ENCODE measurements at regions not wholly inside any gene's neighbourhood (a gene's known extent, or its start where the extent isn't known, plus 50 kb on each side); places are given as distances from the start of the nearest gene placed in this dataset.
A peak's percentile ranks its signal among the peaks of the same experiment; 100 is the strongest.

DNA sequence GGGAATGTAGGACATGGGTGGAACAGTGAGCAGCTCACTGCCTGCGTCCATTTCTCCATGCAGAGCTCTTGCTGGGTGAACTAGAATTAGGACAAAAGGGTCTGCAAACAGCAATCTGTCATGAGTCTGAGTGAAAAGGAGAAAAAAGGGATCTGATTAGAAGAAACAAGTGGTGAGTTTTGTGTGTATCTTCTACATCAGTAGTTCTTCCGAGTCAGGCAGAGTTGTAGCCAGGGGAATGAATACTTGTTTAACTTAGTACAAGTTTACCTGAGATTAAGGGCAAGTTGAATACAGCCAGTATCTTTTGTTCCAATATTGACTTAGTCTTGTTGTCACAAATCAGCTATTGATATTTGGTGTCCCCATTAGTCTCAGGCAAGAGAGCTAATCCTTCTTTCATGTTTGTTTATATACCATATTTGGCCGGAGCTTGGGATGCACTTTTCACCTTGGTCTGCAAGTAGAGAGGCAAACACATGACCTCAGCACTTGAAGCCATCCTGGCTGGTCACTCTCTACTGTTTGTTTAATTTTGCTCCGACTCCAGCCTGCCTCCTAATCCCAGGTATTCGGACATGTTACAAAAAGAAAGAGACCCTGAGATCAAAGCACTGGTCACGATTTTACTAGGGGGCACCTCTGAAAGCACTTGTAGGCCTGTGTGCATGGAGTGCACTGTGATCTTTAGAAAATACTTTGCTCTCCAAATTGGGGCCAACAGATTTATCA lies 211.0 kb upstream of the NT5C1B start:
- no peaks in the 10 kb centered on the region for H3K36me3 ChIP-seq (ENCODE audit: control insufficient read depth, insufficient read depth, low read length)
- DNase-seq (ENCODE audit: low read depth) = no peak
- no peaks in the 10 kb centered on the region for H3K27me3 ChIP-seq (ENCODE audit: control insufficient read depth, insufficient read depth, low read length)
- H3K4me3 ChIP-seq (ENCODE audit: low read depth, low read length) = no peak overlapping the region
- TF ChIP-seq, protein P1, sequence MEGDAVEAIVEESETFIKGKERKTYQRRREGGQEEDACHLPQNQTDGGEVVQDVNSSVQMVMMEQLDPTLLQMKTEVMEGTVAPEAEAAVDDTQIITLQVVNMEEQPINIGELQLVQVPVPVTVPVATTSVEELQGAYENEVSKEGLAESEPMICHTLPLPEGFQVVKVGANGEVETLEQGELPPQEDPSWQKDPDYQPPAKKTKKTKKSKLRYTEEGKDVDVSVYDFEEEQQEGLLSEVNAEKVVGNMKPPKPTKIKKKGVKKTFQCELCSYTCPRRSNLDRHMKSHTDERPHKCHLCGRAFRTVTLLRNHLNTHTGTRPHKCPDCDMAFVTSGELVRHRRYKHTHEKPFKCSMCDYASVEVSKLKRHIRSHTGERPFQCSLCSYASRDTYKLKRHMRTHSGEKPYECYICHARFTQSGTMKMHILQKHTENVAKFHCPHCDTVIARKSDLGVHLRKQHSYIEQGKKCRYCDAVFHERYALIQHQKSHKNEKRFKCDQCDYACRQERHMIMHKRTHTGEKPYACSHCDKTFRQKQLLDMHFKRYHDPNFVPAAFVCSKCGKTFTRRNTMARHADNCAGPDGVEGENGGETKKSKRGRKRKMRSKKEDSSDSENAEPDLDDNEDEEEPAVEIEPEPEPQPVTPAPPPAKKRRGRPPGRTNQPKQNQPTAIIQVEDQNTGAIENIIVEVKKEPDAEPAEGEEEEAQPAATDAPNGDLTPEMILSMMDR (IDR thresholded peaks at IDR 0.05; ENCODE audit: insufficient read depth, low read length, severe bottlenecking) = no peak
- FAIRE-seq = no peak

DNA sequence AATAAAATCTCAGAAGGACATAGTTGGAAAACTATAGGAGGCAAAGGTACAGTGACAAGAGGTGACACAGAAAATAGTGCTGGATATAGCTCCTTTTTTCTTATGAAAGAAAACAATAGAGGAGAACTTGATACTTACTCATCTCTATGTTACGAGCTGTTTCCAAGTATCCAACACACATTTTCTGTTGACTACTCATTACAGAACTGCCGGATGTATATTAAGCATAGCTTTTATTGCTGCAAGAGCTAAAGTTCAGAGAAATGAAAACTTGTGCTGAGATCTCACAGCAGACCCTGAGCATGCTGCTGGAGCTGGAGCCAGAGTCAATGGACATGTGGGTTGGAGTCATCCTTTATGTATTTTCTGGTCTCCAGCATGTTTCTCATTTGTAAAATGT lies 210.0 kb upstream of the NT5C1B start:
- H3K4me3 ChIP-seq (ENCODE audit: low read depth, low read length) = no peak overlapping the region
- DNase-seq (ENCODE audit: low read depth) = no peak
- H3K27me3 ChIP-seq (ENCODE audit: control insufficient read depth, insufficient read depth, low read length) = no peaks in the 10 kb centered on the region
- no peak for FAIRE-seq
- TF ChIP-seq, protein P1 (IDR thresholded peaks at IDR 0.05; ENCODE audit: insufficient read depth, low read length, severe bottlenecking) = no peak
- no peaks in the 10 kb centered on the region for H3K36me3 ChIP-seq (ENCODE audit: control insufficient read depth, insufficient read depth, low read length)

DNA sequence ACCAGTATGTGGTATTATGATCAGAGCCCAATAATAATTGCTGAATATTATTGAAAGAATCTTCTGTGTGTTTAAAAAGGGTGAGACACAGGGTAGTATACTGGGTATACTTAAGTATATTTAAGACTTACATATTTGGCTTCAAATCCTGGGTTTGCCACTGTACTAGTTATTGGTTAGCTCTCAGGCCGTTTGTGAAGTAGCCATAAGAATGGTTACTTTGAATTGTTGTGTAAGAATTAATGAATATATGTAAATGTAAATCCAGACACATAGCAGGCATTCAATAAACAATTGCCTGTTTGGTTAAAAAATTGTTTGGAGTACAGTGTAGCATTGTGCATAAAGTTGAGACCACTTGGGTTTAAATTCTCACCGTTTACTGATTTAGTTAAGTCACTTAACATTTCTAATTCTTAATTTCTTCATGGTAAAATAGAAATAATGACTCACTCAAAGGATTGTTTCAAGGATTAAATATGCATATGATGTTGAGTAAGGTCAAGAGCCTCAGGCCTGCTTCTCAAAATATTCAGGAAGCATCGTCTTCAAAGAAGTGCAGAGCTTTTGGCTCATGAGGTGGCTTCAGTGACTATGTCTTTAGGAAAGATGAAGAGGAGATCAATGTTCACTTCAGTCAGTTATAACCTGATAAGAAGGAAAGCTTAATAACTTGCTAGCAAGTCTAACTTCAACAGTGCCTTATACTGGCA lies 207.9 kb upstream of the NT5C1B start:
- FAIRE-seq = no peak
- TF ChIP-seq, protein P1 (IDR thresholded peaks at IDR 0.05; ENCODE audit: insufficient read depth, low read length, severe bottlenecking) = no peak
- no peaks in the 10 kb centered on the region for H3K27me3 ChIP-seq (ENCODE audit: control insufficient read depth, insufficient read depth, low read length)
- H3K4me3 ChIP-seq (ENCODE audit: low read depth, low read length) = no peak overlapping the region
- no peaks in the 10 kb centered on the region for H3K36me3 ChIP-seq (ENCODE audit: control insufficient read depth, insufficient read depth, low read length)
- DNase-seq (ENCODE audit: low read depth) = peak; percentile 5

DNA sequence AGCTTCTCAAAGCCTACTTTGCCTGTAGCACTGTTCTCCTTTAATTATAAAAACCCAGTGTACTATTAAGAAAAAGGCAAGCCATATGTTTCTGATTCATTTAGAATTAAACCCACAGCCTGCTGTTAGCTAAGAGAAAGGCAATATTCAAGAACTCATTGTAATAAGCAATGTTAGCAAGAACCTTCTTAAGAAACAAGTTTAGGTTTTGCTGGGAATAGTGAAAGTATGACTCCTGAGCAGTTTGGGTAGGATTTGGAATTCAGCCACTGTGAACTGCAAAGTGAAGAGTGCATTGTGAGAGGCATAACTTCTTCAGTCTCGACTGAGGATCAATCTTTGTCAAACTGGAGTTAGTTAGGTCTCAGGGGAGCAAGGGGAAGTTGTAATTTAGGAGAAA lies 206.5 kb upstream of the NT5C1B start:
- DNase-seq (ENCODE audit: low read depth) (no peak), FAIRE-seq (no peak)
- no peak overlapping the region for H3K4me3 ChIP-seq (ENCODE audit: low read depth, low read length)
- TF ChIP-seq, protein P1 (IDR thresholded peaks at IDR 0.05; ENCODE audit: insufficient read depth, low read length, severe bottlenecking) = no peak
- H3K27me3 ChIP-seq (ENCODE audit: control insufficient read depth, insufficient read depth, low read length) = no peaks in the 10 kb centered on the region
- no peaks in the 10 kb centered on the region for H3K36me3 ChIP-seq (ENCODE audit: control insufficient read depth, insufficient read depth, low read length)

DNA sequence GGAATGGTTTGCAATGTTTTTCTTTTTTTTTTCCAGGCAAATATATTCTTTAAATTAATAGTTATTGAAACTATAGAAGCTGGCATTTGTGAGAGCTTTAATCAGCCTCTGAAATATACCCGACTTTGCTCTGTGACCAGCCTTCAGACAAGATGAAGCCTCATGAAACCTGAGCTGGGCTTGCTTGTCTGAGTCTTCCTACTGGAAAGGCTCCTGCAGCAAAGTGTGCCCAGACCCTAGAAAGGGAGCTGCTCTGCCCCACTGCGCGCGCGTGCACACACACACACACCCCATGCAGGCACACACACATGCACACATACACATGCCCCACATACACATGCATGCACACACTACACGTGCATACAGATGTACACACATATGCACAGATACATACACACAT lies 203.3 kb upstream of the NT5C1B start:
- TF ChIP-seq, protein P1 (IDR thresholded peaks at IDR 0.05; ENCODE audit: insufficient read depth, low read length, severe bottlenecking) = no peak
- H3K27me3 ChIP-seq (ENCODE audit: control insufficient read depth, insufficient read depth, low read length) = no peaks in the 10 kb centered on the region
- no peaks in the 10 kb centered on the region for H3K36me3 ChIP-seq (ENCODE audit: control insufficient read depth, insufficient read depth, low read length)
- no peak overlapping the region for H3K4me3 ChIP-seq (ENCODE audit: low read depth, low read length)
- no peak for DNase-seq (ENCODE audit: low read depth)
- no peak for FAIRE-seq
